K562 (cell line): ENCODE measurements at regions not wholly inside any gene's neighbourhood (a gene's known extent, or its start where the extent isn't known, plus 50 kb on each side); places are given as distances from the start of the nearest gene placed in this dataset.

ENCODE experiments used
- ATAC-seq: fragments of 200-7000 bp; cut with Tn5 transposase; 3 replicates; pipeline ENCODE4 v1.9.1; 2020; ENCODE audit warnings: moderate library complexity
- BruUV-seq: library from RNA; stranded (reverse); fragments of 400-500 nt; replicated peaks from 2 replicates; lab custom pipeline; 2021; lab: Mats Ljungman, UMichigan
- CTCF ChIA-PET: fragments of 300-600 bp; formaldehyde crosslinking; extraction: SDS; loops from one replicate; lab custom pipeline; 2021; ENCODE audit warnings: low intra/inter-chr PET ratio; lab: Yijun Ruan, JAX
- POLR2A ChIA-PET: fragments of 300-600, 350-650 bp; sonication (Branson Sonifier 250); formaldehyde crosslinking; extraction: SDS; loops from one replicate; lab custom pipeline; 2021; ENCODE audit warnings: antibody characterized with exemption, inconsistent platforms; lab: Yijun Ruan, JAX
- DNase-seq, 4 experiments: peaks; one replicate each; pipeline versions ENCODE4 v3.0.0 to v3.0.0-alpha.2; 2011 to 2018; ENCODE audit warnings: low spot score in 3 of 4, mixed read lengths in 3 of 4; ENCODE audit errors: extremely low read depth in 1 of 4
- FAIRE-seq: peaks from 2 replicates; lab custom pipeline; 2011; peaks lifted over from hg19 to GRCh38; lab: Jason Lieb, UNC
- H2AFZ ChIP-seq: 2 replicates; pipeline ENCODE4 v1.6.0; 2011; ENCODE audit warnings: low read depth, low read length, control low read depth, inconsistent platforms
- H3K27ac ChIP-seq: fragments of 200-600 bp; 3 replicates; pipeline ENCODE4 v1.8.0; 2011; ENCODE audit warnings: low read depth, mild to moderate bottlenecking, control low read depth, inconsistent platforms, low read length, moderate library complexity, mixed read lengths; ENCODE audit errors: extremely low read depth
- H3K27me3 ChIP-seq, 2 experiments: fragments of 300-600 bp in 1 of 2; 2 replicates in 1 of 2; 3 replicates in 1 of 2; pipeline versions ENCODE4 v1.6.0 to v1.8.0; 2011; ENCODE audit warnings: inconsistent platforms in 2 of 2, low read length in 2 of 2, mild to moderate bottlenecking in 1 of 2, mixed read lengths in 1 of 2, moderate library complexity in 1 of 2; ENCODE audit not compliant: control insufficient read depth in 2 of 2, insufficient read depth in 2 of 2
- H3K36me3 ChIP-seq: fragments of 300-600 bp; 3 replicates; pipeline ENCODE4 v1.8.0; 2011; ENCODE audit warnings: mild to moderate bottlenecking, low read length, inconsistent platforms; ENCODE audit not compliant: control insufficient read depth, insufficient read depth
- H3K4me1 ChIP-seq, 2 experiments: fragments of 200-600 bp in 1 of 2; replicated peaks in 1 of 2; 2 replicates in 1 of 2; 3 replicates in 1 of 2; pipeline versions ENCODE4 v1.5.1 to v1.8.0; 2011; ENCODE audit warnings: inconsistent platforms in 2 of 2, low read length in 2 of 2, mild to moderate bottlenecking in 1 of 2, mixed read lengths in 1 of 2, moderate library complexity in 1 of 2; ENCODE audit not compliant: control insufficient read depth in 2 of 2, insufficient read depth in 2 of 2
- H3K4me2 ChIP-seq: 2 replicates; pipeline ENCODE4 v1.6.1; 2011; ENCODE audit warnings: low read length, control low read depth, inconsistent platforms, mixed read lengths; ENCODE audit not compliant: insufficient read depth
- H3K4me3 ChIP-seq: fragments of 200-600 bp; sonication (generic), shearing (Covaris generic); 2 replicates; pipeline ENCODE4 v1.5.1; 2016; ENCODE audit warnings: control low read depth, inconsistent platforms
- H3K79me2 ChIP-seq: fragments of 200-600 bp; 3 replicates; pipeline ENCODE4 v1.8.0; 2011; ENCODE audit warnings: low read length, inconsistent platforms; ENCODE audit not compliant: control insufficient read depth, insufficient read depth
- H3K9ac ChIP-seq, 2 experiments: 2 replicates each; pipeline versions ENCODE4 v1.6.0 to v1.6.1; 2011; ENCODE audit warnings: low read depth in 2 of 2, low read length in 2 of 2, control low read depth in 1 of 2, inconsistent platforms in 1 of 2, mild to moderate bottlenecking in 1 of 2, mixed read lengths in 1 of 2; ENCODE audit not compliant: insufficient read depth in 1 of 2
- H3K9me1 ChIP-seq: one replicate; pipeline ENCODE4 v1.6.0; 2011; ENCODE audit warnings: inconsistent platforms, mild to moderate bottlenecking, low read length, moderate library complexity; ENCODE audit not compliant: control insufficient read depth, insufficient read depth
- H3K9me3 ChIP-seq: replicated peaks from 2 replicates; pipeline ENCODE4 v1.5.1; 2011; ENCODE audit warnings: low read depth, low read length, inconsistent platforms; ENCODE audit not compliant: control insufficient read depth, insufficient read depth
- H4K20me1 ChIP-seq: replicated peaks from 2 replicates; pipeline ENCODE4 v1.6.1; 2011; ENCODE audit warnings: low read length, inconsistent platforms, mixed read lengths; ENCODE audit not compliant: control insufficient read depth, insufficient read depth
- ATF1 ChIP-seq, 2 experiments: fragments of 450-650 bp in 1 of 2; IDR thresholded peaks; 2 replicates each; pipeline ENCODE4 v1.6.1; 2016; ENCODE audit warnings: missing compliant biosample characterization in 1 of 2, missing genetic modification characterization in 1 of 2
- CEBPG ChIP-seq, 3 experiments: fragments of 200-800 bp in 1 of 3; sonication (Bioruptor generic) in 1 of 3; sonication (generic) in 1 of 3; formaldehyde crosslinking in 1 of 3; IDR thresholded peaks in 2 of 3; conservative IDR thresholded peaks in 1 of 3; 2 replicates each; pipeline versions ENCODE4 v1.6.1 to v1.8.0; 2016 to 2022; ENCODE audit warnings: missing compliant biosample characterization in 2 of 3, missing genetic modification characterization in 2 of 3, mild to moderate bottlenecking in 1 of 3, missing genetic modification reagents in 1 of 3
- CTCF ChIP-seq, 3 experiments: IDR thresholded peaks in 2 of 3; conservative IDR thresholded peaks in 1 of 3; 2 replicates each; pipeline ENCODE4 v1.5.1; 2011 to 2012; ENCODE audit warnings: low read length in 3 of 3, mild to moderate bottlenecking in 3 of 3, control low read depth in 2 of 3, improper control_type of control experiment in 1 of 3, inconsistent platforms in 1 of 3, low read depth in 1 of 3, mixed read lengths in 1 of 3, moderate library complexity in 1 of 3; ENCODE audit not compliant: insufficient read depth in 2 of 3
- CXXC5 ChIP-seq: fragments of 250-450 bp; sonication (Bioruptor Pico); IDR thresholded peaks from 2 replicates; pipeline ENCODE4 v1.8.0; 2022; ENCODE audit warnings: inconsistent platforms, mild to moderate bottlenecking, moderate library complexity
- ELF1 ChIP-seq: fragments of 200-800 bp; sonication (Bioruptor generic); IDR thresholded peaks from 2 replicates; pipeline ENCODE4 v1.6.1; 2016; ENCODE audit warnings: missing genetic modification characterization, missing compliant biosample characterization
- REST ChIP-seq, 2 experiments: fragments of 450-650 bp; formaldehyde crosslinking in 1 of 2; IDR thresholded peaks; 2 replicates each; pipeline versions ENCODE4 v1.4.0 to v1.6.1; 2014 to 2020; ENCODE audit warnings: mild to moderate bottlenecking in 2 of 2, borderline replicate concordance in 1 of 2, low read depth in 1 of 2
- SMC3 ChIP-seq: conservative IDR thresholded peaks from 2 replicates; pipeline ENCODE4 v1.6.1; 2011; ENCODE audit warnings: low read depth, low read length, improper control_type of control experiment; ENCODE audit not compliant: insufficient read depth
- STAG1 ChIP-seq: sonication (generic); formaldehyde crosslinking; IDR thresholded peaks from 2 replicates; pipeline ENCODE4 v1.5.0; 2020; ENCODE audit warnings: missing genetic modification reagents, borderline replicate concordance
- TEAD4 ChIP-seq, 2 experiments: sonication (generic) in 1 of 2; formaldehyde crosslinking in 1 of 2; IDR thresholded peaks; 2 replicates each; pipeline versions ENCODE4 v1.6.1 to v1.8.0; 2012 to 2022; ENCODE audit warnings: borderline replicate concordance in 1 of 2, inconsistent platforms in 1 of 2, low read length in 1 of 2, mild to moderate bottlenecking in 1 of 2, missing genetic modification reagents in 1 of 2
- ZNF780A ChIP-seq: fragments of 250-450 bp; sonication (Bioruptor Pico); IDR thresholded peaks from 2 replicates; pipeline ENCODE4 v1.5.0; 2021; ENCODE audit warnings: mild to moderate bottlenecking
- WGBS: fragments of 100-300 bp; shearing (Covaris generic); methylation state at CpG from one replicate; pipeline ENCODE4 v1.1.6; 2016; ENCODE audit warnings: low coverage, mixed read lengths; ENCODE audit not compliant: insufficient coverage; ENCODE audit errors: missing lambda C conversion rate; 5-methylcytosine and 5-hydroxymethylcytosine counted together
- in situ Hi-C: fragments of 300-500 bp; cut with MboI; formaldehyde crosslinking; loops from 4 replicates; pipeline ENCODE4 v1.15.0; 2018; ENCODE audit warnings: inconsistent platforms, mixed read lengths
- intact Hi-C: fragments of 100-400 bp; cut with micrococcal nuclease; formaldehyde crosslinking; loops from 2 replicates; pipeline ENCODE4 v1.14.2; 2022

GRCh38 chr2:204145263-204145751 is 208.7 kb downstream of the ICOS start:
- in situ Hi-C loops, result no loop called here
- ChIA-PET POLR2A (no interaction called here), CTCF (interaction anchor here (0.6 to 1.1 kb wide), 2 partner anchors 330 to 546 kb away, joined by 3 read pairs; no protein-coding TSS in a partner anchor)
- ATAC-seq (peak; percentile 99), DNase-seq (peak; percentile 47 to 69 (median 64)), FAIRE-seq (peak; percentile 84)
- Histone ChIP-seq H3K9ac (no peak overlapping the region), H3K27ac (no peak overlapping the region), H4K20me1 (no peaks in the 10 kb centered on the region), H3K79me2 (no peaks in the 10 kb centered on the region), H3K36me3 (no peaks in the 10 kb centered on the region), H3K9me1 (no peaks in the 10 kb centered on the region), H3K4me2 (peak overlapping the region; percentile 48; the same call in 1 of the 2 replicates), H3K9me3 (no peaks in the 10 kb centered on the region), H2AFZ (peak overlapping the region; percentile 75), H3K27me3 (no peaks in the 10 kb centered on the region), H3K4me3 (peak overlapping the region; percentile 14; the same call in 1 of the 2 replicates), H3K4me1 (no peaks in the 10 kb centered on the region; a peak in 1 of 5 replicates)
- WGBS, result under 1% methylated on average over 13 of the region's 13 CpGs
- intact Hi-C loops, result loop anchor here (1.0 to 2.0 kb wide), 3 partner anchors 33 to 115 kb away; no protein-coding TSS in a partner anchor
- BruUV-seq, result no TSS peak
- 0 out of 2 replicates have a peak, but pooled peaks have one; percentile 11 for TF ChIP-seq CXXC5 (CRISPR knock-in tag)
- TF ChIP-seq CEBPG (CRISPR knock-in tag; IDR thresholded peaks at IDR 0.05), result no peak
- TF ChIP-seq CEBPG (tag; conservative IDR thresholded peaks at IDR 0.05 in 1 of 2, IDR thresholded peaks at IDR 0.05 in 1 of 2), result 0 out of 4 replicates have a peak, but pooled peaks of 1 of the 2 experiments have one; percentile 20
- no peak for TF ChIP-seq ATF1 (CRISPR knock-in tag; IDR thresholded peaks at IDR 0.05)
- TF ChIP-seq ATF1 (tag; IDR thresholded peaks at IDR 0.05), result peak; percentile 49; the same call in 1 of the 2 replicates
- peak; percentile 50; the same call in 1 of the 2 replicates for TF ChIP-seq STAG1 (CRISPR knock-in tag)
- TF ChIP-seq SMC3, result peak; percentile 40; the same call in 1 of the 2 replicates
- peak; percentile 46; the same call in 1 of the 2 replicates for TF ChIP-seq REST (IDR thresholded peaks at IDR 0.05; ENCODE audit: borderline replicate concordance)
- TF ChIP-seq REST (CRISPR knock-in tag; IDR thresholded peaks at IDR 0.05; ENCODE audit: low read depth), result no peak
- TF ChIP-seq ZNF780A (CRISPR knock-in tag), result no peak
- no peak for TF ChIP-seq ELF1
- TF ChIP-seq CTCF (IDR thresholded peaks at IDR 0.05 in 2 of 3, conservative IDR thresholded peaks at IDR 0.05 in 1 of 3; ENCODE audit: insufficient read depth in 2 of 3, low read depth in 1 of 3, low read length in 3 of 3), result peak; percentile 76 to 81 (median 77)
- no peak for TF ChIP-seq TEAD4 (IDR thresholded peaks at IDR 0.05; ENCODE audit: low read length)
- no peak for TF ChIP-seq TEAD4 (CRISPR knock-in tag; IDR thresholded peaks at IDR 0.05; ENCODE audit: borderline replicate concordance)
